Right lobe of liver (tissue), 6 donors: ENCODE measurements at regions not wholly inside any gene's neighbourhood (a gene's known extent, or its start where the extent isn't known, plus 50 kb on each side); places are given as distances from the start of the nearest gene placed in this dataset.

Source experiments
- ATAC-seq, 4 donors: fragments of 200-7000 bp; cut with Tn5 transposase; one replicate each; pipeline ENCODE4 v1.9.1; 2020; ENCODE audit warnings: mild to moderate bottlenecking in 4 of 4, moderate library complexity in 4 of 4
- DNase-seq, 3 donors: peaks; one replicate each; pipeline ENCODE4 v3.0.0-alpha.2; 2020
- H3K27ac ChIP-seq, 3 donors: fragments of 200-600 bp; one replicate each; pipeline ENCODE4 v1.8.0; 2022
- H3K27me3 ChIP-seq, 2 donors: fragments of 200-600 bp; one replicate each; pipeline ENCODE4 v1.8.0; 2022
- H3K36me3 ChIP-seq, 4 donors: fragments of 200-600 bp; sonication (generic) in 1 of 4; one replicate each; pipeline versions ENCODE4 v1.5.1 to v1.8.0; 2017 to 2022; ENCODE audit warnings: control low read depth in 1 of 4
- H3K4me1 ChIP-seq, 4 donors: fragments of 200-600 bp; sonication (generic) in 1 of 4; one replicate each; pipeline versions ENCODE4 v1.5.1 to v1.8.0; 2017 to 2022; ENCODE audit warnings: control low read depth in 1 of 4
- H3K4me3 ChIP-seq, 3 donors: fragments of 200-600 bp; one replicate each; pipeline ENCODE4 v1.8.0; 2022
- H3K9me3 ChIP-seq, 4 donors: fragments of 200-600 bp; sonication (generic) in 1 of 4; one replicate each; pipeline versions ENCODE4 v1.5.1 to v1.8.0; 2017 to 2022; ENCODE audit warnings: control low read depth in 1 of 4
- POLR2A ChIP-seq: fragments of 450-650 bp; IDR thresholded peaks from one replicate; pipeline ENCODE4 v1.6.1; 2017; ENCODE audit warnings: antibody characterized with exemption, mild to moderate bottlenecking
- WGBS: methylation state at CpG from one replicate; pipeline ENCODE4 v1.1.6; 2018; ENCODE audit warnings: low coverage, low lambda C conversion rate; ENCODE audit not compliant: insufficient coverage; ENCODE audit errors: missing lambda C conversion rate; 5-methylcytosine and 5-hydroxymethylcytosine counted together
- intact Hi-C, 2 donors: fragments of 100-400 bp; cut with DNase I; formaldehyde crosslinking; loops; one replicate each; pipeline versions ENCODE4 v1.11.2 to v1.14.1; 2022
- TF ChIP-seq, protein P1 (sequence below), 4 donors: fragments of 200-600 bp in 3 of 4; fragments of 450-650 bp in 1 of 4; IDR thresholded peaks; one replicate each; pipeline versions ENCODE4 v1.5.1 to v1.8.0; 2016 to 2022; ENCODE audit warnings: antibody characterized with exemption in 4 of 4, mild to moderate bottlenecking in 2 of 4
- donor health status: DM: no; HTN: yes; CAD: no.
- donor health status: DM: no; HTN: no; CAD: no.
- donor health status: DM: no; HTN: no; CAD: no.
- donor health status: DM: no; HTN: yes; CAD: no.
- donor health status: DM: no; HTN: yes; CAD: no.

DNA sequence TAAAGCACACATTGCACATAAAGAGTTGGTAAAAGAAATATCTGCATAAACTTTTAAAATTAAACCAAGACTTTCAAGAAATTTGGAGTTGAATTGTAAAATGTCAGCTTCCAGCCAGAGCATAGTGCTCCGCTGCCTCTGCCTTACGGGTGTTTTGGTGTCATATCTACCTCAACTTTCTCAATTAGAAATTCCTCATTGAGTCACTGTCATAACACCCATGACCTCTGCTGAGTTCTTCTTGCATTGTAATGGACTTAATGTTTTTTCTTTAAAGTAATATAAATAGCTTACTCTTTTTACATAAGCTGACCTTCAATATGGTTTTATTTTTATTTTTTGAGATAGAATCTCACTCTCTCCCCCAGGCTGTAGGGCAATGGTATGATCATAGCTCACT is 551.0 kb upstream of the NBEA start:
- no peaks in the 10 kb centered on the region for H3K36me3 ChIP-seq
- intact Hi-C loops = no loop called here
- H3K9me3 ChIP-seq = no peaks in the 10 kb centered on the region
- DNase-seq (no peak), ATAC-seq (no peak)
- H3K4me1 ChIP-seq = no peaks in the 10 kb centered on the region
- no peak overlapping the region for H3K4me3 ChIP-seq
- no peaks in the 10 kb centered on the region for H3K27me3 ChIP-seq
- no peak overlapping the region for H3K27ac ChIP-seq
- 92% methylated on average over 2 of the region's 2 CpGs for WGBS
- no peak for TF ChIP-seq POLR2A
- TF ChIP-seq, protein P1, sequence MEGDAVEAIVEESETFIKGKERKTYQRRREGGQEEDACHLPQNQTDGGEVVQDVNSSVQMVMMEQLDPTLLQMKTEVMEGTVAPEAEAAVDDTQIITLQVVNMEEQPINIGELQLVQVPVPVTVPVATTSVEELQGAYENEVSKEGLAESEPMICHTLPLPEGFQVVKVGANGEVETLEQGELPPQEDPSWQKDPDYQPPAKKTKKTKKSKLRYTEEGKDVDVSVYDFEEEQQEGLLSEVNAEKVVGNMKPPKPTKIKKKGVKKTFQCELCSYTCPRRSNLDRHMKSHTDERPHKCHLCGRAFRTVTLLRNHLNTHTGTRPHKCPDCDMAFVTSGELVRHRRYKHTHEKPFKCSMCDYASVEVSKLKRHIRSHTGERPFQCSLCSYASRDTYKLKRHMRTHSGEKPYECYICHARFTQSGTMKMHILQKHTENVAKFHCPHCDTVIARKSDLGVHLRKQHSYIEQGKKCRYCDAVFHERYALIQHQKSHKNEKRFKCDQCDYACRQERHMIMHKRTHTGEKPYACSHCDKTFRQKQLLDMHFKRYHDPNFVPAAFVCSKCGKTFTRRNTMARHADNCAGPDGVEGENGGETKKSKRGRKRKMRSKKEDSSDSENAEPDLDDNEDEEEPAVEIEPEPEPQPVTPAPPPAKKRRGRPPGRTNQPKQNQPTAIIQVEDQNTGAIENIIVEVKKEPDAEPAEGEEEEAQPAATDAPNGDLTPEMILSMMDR (IDR thresholded peaks at IDR 0.05) = no peak

DNA sequence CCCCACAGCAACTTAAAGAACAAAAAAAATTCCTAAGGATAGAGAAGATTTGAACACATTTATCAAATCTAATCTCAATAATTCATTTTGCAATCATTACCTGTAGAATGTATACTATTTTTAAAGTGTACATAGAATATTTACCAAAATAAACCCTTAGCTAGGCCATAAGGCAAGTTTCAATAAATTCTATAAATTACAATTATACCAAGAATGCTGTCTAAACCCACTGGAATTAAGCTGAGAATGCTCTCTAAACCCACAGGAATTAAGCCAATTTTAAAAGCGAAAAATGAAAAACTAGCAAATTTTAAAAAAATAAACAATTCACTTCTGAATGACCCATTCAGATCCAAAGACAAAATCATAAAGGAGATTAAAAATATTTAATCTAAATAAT is 540.4 kb upstream of the NBEA start:
- 65% methylated on average over 1 of the region's 1 CpG for WGBS

DNA sequence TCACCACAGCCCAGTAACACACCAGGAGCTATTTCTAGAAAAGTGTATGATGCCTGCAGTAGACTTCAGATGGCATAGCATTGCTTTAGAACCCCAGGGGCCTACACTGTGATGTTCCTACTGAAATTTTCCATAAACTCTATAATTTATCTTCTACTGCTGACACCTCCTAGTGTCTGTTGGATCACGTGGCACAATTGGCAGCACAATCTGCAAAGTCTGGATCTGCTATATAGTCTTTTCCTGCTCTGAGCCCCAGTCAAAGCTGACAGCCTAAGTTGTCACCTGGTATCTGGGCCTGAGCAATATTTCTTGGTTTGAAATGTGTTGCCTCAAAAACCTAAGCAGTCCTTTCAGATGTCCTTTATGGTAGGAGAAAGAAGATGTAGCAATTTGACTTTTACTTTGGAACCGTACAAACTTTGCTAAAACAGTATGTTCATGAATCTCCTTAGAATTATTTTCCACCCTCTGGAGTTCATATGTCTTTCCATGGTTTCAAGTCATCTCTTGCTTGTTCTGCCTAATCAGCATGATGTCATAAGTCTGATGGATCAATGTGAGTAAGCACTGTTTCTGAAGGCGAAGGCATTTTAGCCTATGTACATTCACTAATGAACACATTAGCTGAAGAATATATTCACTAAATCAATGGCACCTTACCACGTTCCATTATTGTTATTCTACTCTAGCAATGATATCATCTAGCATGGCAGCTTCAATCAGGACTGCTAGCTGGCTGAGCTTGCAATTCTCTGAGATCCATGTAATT is 536.5 kb upstream of the NBEA start:
- no peaks in the 10 kb centered on the region for H3K27me3 ChIP-seq
- H3K4me3 ChIP-seq = no peak overlapping the region
- intact Hi-C loops = no loop called here
- TF ChIP-seq, protein P1 (IDR thresholded peaks at IDR 0.05) = no peak
- TF ChIP-seq POLR2A = no peak
- DNase-seq (no peak), ATAC-seq (no peak)
- no peaks in the 10 kb centered on the region for H3K36me3 ChIP-seq
- no peaks in the 10 kb centered on the region for H3K4me1 ChIP-seq
- no peak overlapping the region for H3K27ac ChIP-seq
- WGBS = 75% methylated on average over 4 of the region's 4 CpGs
- H3K9me3 ChIP-seq = no peaks in the 10 kb centered on the region

More for the DNA sequence above, 540.4 kb upstream of the NBEA start:
- intact Hi-C loops = no loop called here
- Histone ChIP-seq H3K9me3 (no peaks in the 10 kb centered on the region), H3K27ac (no peak overlapping the region), H3K4me3 (no peak overlapping the region), H3K27me3 (no peaks in the 10 kb centered on the region), H3K4me1 (no peaks in the 10 kb centered on the region), H3K36me3 (no peaks in the 10 kb centered on the region)
- no peak for DNase-seq
- TF ChIP-seq, protein P1 (IDR thresholded peaks at IDR 0.05) = no peak
- TF ChIP-seq POLR2A = no peak
- ATAC-seq = no peak

DNA sequence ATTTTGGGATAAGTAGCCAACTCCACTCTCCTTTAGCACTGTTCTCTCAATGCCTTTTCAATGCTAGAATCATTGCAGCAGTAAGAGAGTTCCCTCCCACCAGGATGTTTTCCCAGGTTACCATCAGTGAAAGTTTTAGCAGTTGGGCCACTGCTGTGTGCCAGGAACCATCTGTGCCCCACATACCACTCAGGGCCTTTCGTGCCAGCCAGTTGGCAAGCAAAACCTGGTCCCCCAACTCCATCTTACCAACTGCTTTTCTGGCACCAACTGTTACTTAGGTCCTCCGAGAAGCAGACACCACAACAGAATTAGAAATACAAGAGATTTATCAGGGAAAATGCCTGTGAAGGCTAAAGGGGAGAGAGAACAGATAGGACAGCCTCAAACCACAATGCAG is 533.4 kb upstream of the NBEA start:
- H3K4me1 ChIP-seq = no peaks in the 10 kb centered on the region
- intact Hi-C loops = no loop called here
- H3K27me3 ChIP-seq = no peaks in the 10 kb centered on the region
- ATAC-seq (no peak), DNase-seq (no peak)
- no peak overlapping the region for H3K4me3 ChIP-seq
- H3K9me3 ChIP-seq = no peaks in the 10 kb centered on the region
- no peak overlapping the region for H3K27ac ChIP-seq
- no peaks in the 10 kb centered on the region for H3K36me3 ChIP-seq
- TF ChIP-seq POLR2A = no peak
- 33% methylated on average over 1 of the region's 2 CpGs for WGBS

DNA sequence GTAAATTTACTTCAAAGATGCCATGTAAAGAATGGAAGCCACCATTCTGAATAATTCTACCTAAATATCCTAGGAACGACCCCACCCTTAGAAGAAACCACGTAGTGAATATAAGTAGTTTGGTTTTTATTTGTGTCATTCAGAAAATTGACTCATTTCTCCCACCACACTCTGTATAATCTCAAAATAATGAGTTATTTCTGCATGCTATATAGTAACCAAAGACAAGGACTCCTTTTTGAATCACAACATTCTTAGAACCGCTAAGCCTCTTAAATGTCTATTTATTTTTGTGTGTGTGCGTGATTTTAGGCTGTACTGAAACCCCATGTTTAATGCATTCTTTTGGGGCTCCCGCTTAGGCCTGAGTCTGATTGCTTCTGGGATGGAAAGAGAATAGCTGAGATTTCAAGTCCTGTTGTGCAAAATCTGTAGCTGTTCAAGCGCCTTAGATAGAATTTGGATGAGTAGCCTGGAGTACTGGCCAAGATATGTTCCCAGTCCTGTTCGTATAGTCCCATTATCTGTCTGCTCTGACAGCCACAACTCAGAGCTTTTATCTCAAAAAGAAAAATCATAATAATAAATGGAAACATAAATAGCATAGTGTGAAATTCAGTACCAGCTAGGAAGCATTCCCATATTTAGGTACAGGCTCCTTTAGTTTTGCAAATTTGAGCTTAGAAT is 532.4 kb upstream of the NBEA start:
- ATAC-seq (no peak), DNase-seq (no peak)
- intact Hi-C loops = no loop called here
- Histone ChIP-seq H3K27ac (no peak overlapping the region), H3K9me3 (no peaks in the 10 kb centered on the region), H3K27me3 (no peaks in the 10 kb centered on the region), H3K4me3 (no peak overlapping the region), H3K36me3 (no peaks in the 10 kb centered on the region), H3K4me1 (no peaks in the 10 kb centered on the region)
- TF ChIP-seq, protein P1 (IDR thresholded peaks at IDR 0.05) = no peak
- no peak for TF ChIP-seq POLR2A
- WGBS = 50% methylated on average over 7 of the region's 7 CpGs
